ENCODE measurements at regions not wholly inside any gene's neighbourhood (a gene's known extent, or its start where the extent isn't known, plus 50 kb on each side); places are given as distances from the start of the nearest gene placed in this dataset.

GRCh38 chr3:130839813-130840212, 54.1 kb upstream of the ATP2C1 start:
- DNase-seq: no peak

DNA sequence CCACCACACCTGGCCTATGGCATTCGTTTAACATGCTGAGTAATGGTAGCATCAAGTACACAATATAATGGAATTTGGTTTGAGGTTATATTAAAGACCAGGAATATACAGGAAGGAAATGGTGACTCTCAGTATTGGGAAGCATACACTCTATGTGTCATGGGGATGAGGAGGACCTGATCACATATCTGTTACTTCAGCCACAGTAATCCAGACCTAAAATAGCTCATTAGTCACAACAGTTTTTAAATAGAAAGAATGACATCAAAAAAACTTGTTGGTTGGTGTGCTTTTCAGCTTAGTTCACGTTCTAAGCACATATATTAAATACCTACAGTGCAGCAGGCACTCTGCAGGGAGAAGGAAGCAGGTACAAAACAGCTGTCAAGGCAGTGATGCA, 52.5 kb upstream of the ATP2C1 start:
- DNase-seq: no peak

- no peak for DNase-seq
Observed at GRCh38 chr3:130843441-130843840, 50.4 kb upstream of the ATP2C1 start.
